ENCODE measurements at regions not wholly inside any gene's neighbourhood (a gene's known extent, or its start where the extent isn't known, plus 50 kb on each side); places are given as distances from the start of the nearest gene placed in this dataset.

GRCh38 chr10:89092981-89093380 is 102.4 kb downstream of the FAS start:
- TF ChIP-seq SIN3A (IDR thresholded peaks at IDR 0.05; ENCODE audit: borderline replicate concordance, insufficient read depth, low read length), result no peak
- no peak for TF ChIP-seq POLR2AphosphoS5 (IDR thresholded peaks at IDR 0.05; ENCODE audit: low read depth, low read length)
- TF ChIP-seq TAF1 (IDR thresholded peaks at IDR 0.05; ENCODE audit: borderline replicate concordance, insufficient read depth, low read length), result no peak
- no peak for TF ChIP-seq FOXP2 (optimal IDR thresholded peaks at IDR 0.05; ENCODE audit: borderline replicate concordance, extremely low read depth, extremely low read length, insufficient read depth)

- no peak for TF ChIP-seq TAF1 (IDR thresholded peaks at IDR 0.05; ENCODE audit: borderline replicate concordance, insufficient read depth, low read length)
- no peak for TF ChIP-seq REST (IDR thresholded peaks at IDR 0.05; ENCODE audit: insufficient read depth in 1 of 2, low read depth in 2 of 2, low read length in 2 of 2)
- no peak for TF ChIP-seq POLR2AphosphoS5 (IDR thresholded peaks at IDR 0.05; ENCODE audit: low read depth, low read length)
- no peak for TF ChIP-seq FOXP2 (optimal IDR thresholded peaks at IDR 0.05; ENCODE audit: borderline replicate concordance, extremely low read depth, extremely low read length, insufficient read depth)
Observed at GRCh38 chr10:89092439-89092838, 101.8 kb downstream of the FAS start.

- TF ChIP-seq SIN3A (IDR thresholded peaks at IDR 0.05; ENCODE audit: borderline replicate concordance, insufficient read depth, low read length) (no peak), POLR2AphosphoS5 (IDR thresholded peaks at IDR 0.05; ENCODE audit: low read depth, low read length) (no peak), REST (IDR thresholded peaks at IDR 0.05; ENCODE audit: insufficient read depth in 1 of 2, low read depth in 2 of 2, low read length in 2 of 2) (no peak), FOXP2 (optimal IDR thresholded peaks at IDR 0.05; ENCODE audit: borderline replicate concordance, extremely low read depth, extremely low read length, insufficient read depth) (no peak), TAF1 (IDR thresholded peaks at IDR 0.05; ENCODE audit: borderline replicate concordance, insufficient read depth, low read length) (no peak)
Observed at GRCh38 chr10:89091496-89091895, 100.9 kb downstream of the FAS start.

GRCh38 chr10:89090756-89091445 is 100.3 kb downstream of the FAS start:
- TF ChIP-seq SIN3A (IDR thresholded peaks at IDR 0.05; ENCODE audit: borderline replicate concordance, insufficient read depth, low read length) (no peak), POLR2AphosphoS5 (IDR thresholded peaks at IDR 0.05; ENCODE audit: low read depth, low read length) (no peak)

GRCh38 chr10:89086801-89087521 is 96.4 kb downstream of the FAS start:
- TF ChIP-seq REST (IDR thresholded peaks at IDR 0.05; ENCODE audit: insufficient read depth in 1 of 2, low read depth in 2 of 2, low read length in 2 of 2), result 0 out of 4 replicates have a peak, but pooled peaks of 1 of the 2 experiments have one; percentile 16
- no peak for TF ChIP-seq SIN3A (IDR thresholded peaks at IDR 0.05; ENCODE audit: borderline replicate concordance, insufficient read depth, low read length)
- TF ChIP-seq POLR2AphosphoS5 (IDR thresholded peaks at IDR 0.05; ENCODE audit: low read depth, low read length), result no peak
- peak; percentile 17 for TF ChIP-seq FOXP2 (optimal IDR thresholded peaks at IDR 0.05; ENCODE audit: borderline replicate concordance, extremely low read depth, extremely low read length, insufficient read depth)
- no peak for TF ChIP-seq TAF1 (IDR thresholded peaks at IDR 0.05; ENCODE audit: borderline replicate concordance, insufficient read depth, low read length)

GRCh38 chr10:89085153-89085552 is 94.6 kb downstream of the FAS start:
- no peak for TF ChIP-seq TAF1 (IDR thresholded peaks at IDR 0.05; ENCODE audit: borderline replicate concordance, insufficient read depth, low read length)
- no peak for TF ChIP-seq REST (IDR thresholded peaks at IDR 0.05; ENCODE audit: insufficient read depth in 1 of 2, low read depth in 2 of 2, low read length in 2 of 2)
- TF ChIP-seq FOXP2 (optimal IDR thresholded peaks at IDR 0.05; ENCODE audit: borderline replicate concordance, extremely low read depth, extremely low read length, insufficient read depth), result no peak
- no peak for TF ChIP-seq SIN3A (IDR thresholded peaks at IDR 0.05; ENCODE audit: borderline replicate concordance, insufficient read depth, low read length)
- no peak for TF ChIP-seq POLR2AphosphoS5 (IDR thresholded peaks at IDR 0.05; ENCODE audit: low read depth, low read length)

Data from PFSK-1 (cell line).